ENCODE measurements at regions not wholly inside any gene's neighbourhood (a gene's known extent, or its start where the extent isn't known, plus 50 kb on each side); places are given as distances from the start of the nearest gene placed in this dataset.
"Not testable (repeated sequence)": the region's sequence is repeated elsewhere in the genome, so short reads cannot be mapped to it uniquely, and the experiment has no call there.

DNA sequence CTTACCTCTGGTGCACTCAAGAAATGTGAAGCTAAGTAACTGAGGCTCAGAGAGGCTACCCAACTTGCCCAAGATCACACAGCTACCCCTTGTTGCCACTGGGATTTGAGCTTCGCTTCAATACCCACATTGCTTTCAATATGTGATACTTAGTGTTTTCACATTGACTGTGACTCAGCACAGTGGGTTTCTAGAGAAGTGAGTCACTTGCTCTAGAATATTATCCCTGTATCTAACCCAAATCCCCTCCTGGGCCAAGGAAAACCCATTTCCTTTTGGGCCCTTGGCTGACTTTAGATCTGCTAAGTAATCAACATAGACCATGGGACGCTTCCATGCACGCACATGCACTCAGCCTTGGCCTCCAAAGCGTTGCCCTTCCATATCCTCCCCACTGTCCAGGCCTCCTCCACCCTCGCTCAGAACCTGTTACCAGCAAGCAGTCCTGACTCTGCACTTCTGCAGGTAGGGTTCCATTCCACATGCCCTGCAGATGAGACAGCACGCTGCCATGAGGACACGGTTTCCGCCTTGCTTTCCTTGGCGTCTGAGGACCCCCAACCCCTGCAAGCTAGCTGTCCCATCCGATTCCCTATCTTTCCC lies 87.7 kb upstream of the CHST15 start:
- peak; percentile 50 for DNase-seq (ENCODE audit: low read depth)

DNA sequence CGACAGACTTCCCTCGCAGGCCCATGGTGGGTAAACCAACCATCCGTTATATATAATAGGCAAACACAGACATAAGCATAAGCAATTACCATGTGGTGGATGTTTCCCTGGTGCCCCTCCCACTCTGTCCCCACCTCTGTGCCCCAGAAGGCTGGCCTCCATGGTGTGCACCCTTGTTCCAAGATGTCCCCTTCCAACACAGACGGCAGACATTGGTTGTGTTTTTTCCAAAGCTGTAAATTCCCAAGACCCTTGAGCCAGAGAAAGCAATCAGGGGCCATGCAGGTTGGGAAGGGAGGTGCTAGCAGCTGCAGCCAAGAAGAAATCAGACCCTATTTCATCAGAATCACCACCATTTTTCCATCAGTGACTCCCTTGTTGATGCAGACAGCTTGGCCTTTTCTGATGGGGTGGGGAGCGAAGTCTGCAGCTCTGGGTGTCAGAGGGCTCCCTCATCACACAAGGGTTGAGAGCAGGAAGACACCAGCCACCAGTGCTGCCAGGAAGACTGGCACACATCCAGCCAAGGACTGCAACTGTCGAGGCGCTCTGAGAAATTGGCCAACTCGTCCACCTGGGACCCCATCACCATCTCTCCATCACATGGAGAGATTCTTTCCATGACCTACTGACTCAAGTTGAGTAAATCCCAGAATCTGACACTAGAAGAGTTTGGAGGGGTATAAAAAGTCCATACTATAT lies 86.8 kb upstream of the CHST15 start:
- DNase-seq (ENCODE audit: low read depth), result no peak

DNA sequence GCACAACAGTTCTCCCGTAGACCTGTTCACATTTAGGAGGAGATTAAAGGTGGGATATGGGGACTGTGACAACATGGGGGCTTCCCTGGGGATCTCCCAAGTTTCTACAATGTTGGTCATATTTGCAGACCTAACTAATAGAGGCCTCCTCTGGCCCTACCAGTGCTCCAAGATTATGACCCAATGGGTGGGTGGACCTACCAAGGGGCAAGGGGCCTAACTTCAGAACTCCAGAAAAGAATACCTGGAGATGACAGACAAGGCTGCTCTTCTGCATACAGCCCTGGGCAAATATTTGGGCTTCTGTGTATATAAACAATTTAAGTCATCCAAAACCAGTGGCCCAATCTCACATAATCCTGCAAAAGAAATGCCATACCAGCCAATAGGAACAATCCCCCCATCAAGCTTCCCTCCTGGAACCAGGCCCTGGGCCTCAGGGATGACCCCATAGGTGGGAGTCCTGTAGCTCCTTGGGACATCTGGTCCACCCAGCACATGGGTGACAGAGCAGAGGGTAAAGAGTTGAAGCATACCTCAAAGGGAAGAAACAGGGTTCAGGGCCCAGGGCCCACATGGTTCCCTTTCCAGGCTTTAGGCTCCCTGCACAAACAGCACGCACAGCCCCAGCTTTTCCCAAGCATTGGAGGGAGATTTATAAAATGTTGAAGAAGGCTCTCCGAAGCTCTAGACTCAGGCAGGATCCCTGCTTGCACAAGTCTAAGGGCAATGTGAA lies 86.1 kb upstream of the CHST15 start:
- DNase-seq (ENCODE audit: low read depth), result no peak

DNA sequence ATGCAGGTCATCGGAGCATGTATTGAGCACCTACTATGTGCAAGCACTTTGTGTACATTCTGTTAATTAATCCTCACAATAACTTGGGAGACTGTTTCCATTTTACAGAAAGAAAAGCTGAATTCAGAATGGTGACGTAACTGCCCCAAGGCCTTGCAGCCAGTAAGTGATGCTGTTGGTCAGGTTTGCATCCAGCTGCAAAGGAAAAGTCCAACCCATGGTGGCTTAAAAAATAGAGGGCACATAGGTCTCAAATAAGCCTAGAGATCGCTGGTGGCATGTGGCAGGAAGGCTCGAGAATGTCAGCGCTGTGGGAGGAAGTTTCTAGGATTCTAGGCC lies 83.8 kb upstream of the CHST15 start:
- DNase-seq (ENCODE audit: low read depth), result no peak

DNA sequence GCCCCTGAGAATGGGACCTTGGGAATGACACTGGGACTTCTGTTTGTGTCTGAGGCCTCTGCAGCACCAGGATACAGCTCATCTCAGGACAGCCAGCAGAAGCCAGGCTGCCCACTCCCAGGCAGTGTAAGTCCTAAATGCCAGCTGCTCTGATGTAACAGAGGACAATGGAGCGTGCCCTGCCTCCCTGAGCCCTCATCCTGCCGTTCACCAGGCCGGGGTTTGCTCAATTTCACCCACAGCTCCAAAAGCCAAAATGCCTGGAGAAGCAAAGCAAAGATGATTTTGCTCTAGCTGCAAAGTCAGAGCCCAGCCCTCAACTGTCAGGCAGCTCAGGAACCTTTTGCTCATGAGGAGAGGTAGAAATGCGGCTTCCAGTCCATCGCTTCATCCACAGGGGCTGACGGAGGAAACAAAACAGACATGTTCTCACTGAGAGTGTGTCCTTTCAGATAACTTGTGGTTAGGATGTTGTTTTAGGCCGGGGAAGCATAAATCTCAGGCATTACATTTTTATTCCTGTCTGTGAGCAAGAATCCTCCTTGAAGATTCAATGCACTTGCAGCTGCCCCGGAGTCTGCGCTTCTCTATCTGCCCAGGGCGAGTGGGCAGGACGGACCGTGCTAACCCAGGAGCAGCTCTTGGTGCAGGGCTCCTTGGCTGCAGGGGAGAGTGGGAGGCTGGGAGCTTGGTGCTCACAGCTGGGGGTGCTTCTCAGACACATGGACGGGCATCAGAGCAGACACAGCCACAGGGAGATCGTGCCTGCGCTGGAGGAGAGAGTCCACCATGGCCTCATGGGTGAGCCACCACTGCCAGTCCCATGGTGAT lies 83.2 kb upstream of the CHST15 start:
- DNase-seq (ENCODE audit: low read depth), result peak; percentile 73

DNA sequence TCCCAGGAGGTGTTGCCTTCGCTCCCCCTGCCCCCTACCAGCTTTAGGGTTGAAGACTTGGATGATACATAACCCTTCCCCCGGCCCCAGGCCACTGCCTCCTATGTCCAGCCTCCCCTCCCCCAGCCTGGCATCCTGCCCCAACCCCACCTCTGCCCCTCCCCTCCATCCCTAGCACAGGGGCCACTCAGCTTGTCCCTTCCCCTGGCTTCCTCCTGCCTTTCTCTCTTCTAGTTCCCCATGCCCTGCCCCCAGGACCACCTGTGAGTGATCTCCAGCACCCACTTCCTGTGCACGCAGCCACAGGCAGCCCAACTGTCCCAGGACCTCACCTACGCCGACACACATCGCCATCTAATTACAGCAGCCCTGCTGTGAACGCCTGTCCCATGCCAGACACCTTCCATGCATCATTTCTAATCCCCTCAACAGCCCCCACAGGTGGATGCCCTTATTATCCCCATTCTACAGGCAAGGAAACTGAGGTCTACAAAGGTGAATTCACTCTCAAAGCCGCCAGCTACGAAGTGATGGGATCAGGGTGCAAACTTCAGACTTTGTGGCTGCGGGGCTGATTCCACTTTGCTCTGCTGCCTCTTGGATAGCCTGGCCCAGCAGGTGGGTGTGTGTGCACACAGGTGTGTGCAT lies 82.4 kb upstream of the CHST15 start:
- no peak for DNase-seq (ENCODE audit: low read depth)

DNA sequence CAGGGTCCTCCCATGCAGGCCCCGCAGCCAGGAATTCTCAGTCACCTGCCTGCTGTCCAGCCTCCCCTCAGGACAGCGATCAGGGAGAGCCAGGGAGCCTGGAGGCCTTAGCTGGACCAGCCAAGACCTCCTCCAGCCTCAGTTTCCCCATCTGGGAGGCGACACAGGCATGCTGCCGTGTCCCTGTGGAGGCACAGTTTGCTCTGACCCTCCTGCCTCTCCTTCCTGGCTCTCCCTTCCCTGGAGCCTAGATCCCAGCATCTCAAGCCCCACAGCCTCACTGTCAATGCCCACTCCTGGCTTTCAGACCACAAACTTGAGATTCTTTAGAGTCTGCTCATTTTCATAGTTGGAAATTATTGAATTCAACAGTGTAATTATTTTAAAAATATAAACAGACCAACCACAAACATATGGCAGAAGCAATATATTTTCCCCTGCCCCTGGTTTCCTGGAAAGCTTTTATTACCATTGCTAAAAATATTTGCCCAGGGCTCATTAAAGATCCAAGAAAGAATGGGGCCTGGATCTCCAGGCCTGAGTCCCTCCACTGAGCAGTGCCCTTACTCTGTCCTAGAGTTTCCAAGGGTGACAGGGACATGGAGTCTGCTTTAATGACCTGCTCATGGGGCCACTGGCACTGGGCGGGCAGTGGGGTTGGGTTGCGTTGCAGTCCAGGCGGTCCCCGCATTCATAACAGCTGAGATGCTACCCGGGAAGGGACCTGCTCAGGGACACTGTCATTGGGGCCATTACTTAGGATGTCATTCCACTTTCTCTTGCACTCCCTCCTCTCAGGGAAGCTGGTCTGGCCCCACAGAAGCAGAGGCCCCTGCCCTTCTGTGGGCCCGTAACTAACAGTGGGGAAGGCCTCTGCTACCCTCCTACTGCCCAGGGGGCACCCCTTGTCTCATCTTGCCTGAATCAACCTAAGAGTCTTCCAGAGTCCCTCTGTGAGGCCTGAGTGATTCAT lies 81.6 kb upstream of the CHST15 start:
- no peak for DNase-seq (ENCODE audit: low read depth)

DNA sequence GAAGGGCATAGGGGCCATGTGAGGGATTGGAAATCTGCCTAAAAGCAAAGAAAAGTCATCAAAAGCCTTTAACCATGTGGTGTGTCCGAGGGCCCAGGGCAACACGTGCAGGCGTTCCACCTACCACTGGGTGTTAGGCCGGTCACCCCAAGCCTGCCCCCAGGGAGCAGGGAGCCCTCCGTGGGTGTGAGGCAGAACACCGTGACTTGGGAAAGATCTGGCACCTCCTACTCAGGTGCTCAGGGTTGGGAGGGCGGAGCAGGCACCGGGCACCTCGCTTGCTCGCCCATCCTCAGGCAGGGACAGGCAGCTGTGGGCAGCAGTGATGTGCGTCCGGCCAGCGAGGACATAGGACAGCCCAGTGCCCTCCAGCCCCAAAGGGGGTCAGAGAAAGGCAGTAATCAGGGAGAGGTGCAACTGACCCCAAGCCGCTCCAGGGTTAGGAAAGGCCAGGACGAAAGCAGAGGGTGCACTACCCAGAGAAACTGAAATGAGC lies 80.7 kb upstream of the CHST15 start:
- no peak for DNase-seq (ENCODE audit: low read depth)

DNA sequence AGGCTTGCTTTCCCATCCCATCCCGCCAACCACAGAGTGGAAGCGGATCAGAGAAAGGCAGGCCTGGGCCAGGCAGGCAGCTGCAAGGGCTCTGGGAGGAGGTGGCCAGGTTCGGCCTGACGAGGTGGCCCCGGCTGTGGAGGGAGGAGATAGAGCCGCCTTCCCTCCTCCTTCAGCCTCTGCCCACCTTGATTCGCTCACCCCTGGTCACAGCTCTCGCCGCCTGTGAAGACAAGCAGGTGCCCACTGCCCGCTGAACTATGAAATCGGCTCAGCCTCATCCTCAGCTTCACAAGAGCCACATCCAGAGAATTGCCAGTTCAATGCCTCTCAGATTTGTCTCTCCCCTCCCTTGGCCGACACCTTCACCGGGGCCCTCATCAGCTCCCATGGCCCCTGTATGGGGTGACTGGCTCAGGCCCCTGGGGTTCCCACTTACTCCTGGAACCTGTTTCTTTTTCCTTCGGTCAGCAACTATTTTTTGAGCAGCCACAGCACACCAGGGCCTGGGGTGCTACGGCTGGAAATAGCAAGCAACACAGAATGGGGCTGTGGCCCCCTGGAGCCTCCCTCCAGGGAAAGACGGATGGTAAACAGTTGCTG lies 80.0 kb upstream of the CHST15 start:
- no peak for DNase-seq (ENCODE audit: low read depth)

DNA sequence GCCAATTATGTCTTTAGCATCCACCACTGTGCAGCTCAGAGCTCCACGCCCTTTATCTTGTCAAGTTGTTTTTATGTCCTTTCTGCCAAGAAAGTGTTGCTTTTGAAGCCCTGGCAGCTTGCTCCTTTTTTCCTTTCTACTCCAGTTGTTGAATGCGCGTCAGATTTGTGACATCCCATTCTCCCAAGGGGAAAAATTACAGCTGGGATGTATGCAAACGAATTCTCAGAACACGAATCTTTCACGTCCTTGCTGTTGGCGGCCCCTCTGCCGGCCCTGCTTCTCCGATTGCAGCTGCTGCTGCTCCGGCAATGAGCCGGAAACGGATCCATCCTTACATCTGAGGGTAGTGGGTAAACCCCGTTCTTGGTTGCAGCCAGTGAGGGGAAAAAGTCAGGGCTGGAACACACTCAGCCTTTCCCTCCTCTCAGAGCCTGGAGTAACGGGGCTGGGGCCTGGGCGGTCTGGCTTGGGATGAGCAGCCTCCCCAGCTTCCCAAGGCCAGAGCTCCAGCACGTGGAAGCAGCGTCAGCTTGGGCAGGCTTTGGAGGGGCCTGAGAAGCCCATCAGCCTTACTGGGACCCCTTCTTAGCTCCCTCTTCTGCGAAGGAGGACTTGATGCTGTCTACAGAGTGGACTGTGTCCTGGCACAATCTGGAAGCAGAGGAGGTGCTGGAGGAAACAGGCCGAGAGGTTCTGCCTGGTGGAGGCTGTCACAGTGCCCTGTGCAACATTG lies 79.0 kb upstream of the CHST15 start:
- no peak for DNase-seq (ENCODE audit: low read depth)

DNA sequence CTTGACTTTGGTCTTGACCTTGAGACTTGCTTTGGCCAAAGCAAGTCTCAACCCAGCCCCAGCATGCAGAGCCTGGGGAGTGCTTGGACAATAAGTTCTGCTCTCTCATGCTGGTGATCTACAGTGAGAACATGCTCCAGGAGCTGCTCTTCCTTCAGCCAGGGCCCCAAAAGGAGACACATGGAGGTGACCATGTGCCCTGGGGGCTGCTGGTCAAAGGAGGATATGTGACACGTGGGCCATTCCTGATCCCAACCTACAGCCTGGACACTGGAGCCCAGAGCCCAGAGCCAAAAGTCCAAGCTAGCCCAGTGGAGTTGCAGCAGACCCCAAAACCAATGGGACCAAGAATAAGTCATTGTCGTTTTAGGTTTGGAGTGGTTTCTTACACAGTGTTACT lies 78.2 kb upstream of the CHST15 start:
- DNase-seq (ENCODE audit: low read depth), result no peak

DNA sequence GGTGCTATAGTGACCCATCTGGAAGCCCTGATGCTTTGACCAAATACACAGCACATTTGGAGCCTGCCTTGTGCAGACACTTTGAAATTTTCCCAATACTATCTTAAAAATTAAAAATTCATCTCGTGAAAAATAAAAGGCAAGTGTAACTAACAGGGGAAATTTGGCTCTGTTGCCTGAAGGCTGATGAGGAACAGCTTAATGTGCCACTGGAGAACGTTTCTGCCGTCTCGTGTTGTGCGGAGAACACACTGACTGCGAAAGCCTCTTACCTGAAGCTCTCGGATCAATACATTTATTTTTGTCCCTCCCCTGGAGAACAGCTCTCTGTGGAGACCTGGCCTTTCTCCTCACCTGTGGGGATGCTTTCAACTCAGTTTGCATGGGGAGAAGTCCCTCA lies 77.2 kb upstream of the CHST15 start:
- DNase-seq (ENCODE audit: low read depth), result no peak

DNA sequence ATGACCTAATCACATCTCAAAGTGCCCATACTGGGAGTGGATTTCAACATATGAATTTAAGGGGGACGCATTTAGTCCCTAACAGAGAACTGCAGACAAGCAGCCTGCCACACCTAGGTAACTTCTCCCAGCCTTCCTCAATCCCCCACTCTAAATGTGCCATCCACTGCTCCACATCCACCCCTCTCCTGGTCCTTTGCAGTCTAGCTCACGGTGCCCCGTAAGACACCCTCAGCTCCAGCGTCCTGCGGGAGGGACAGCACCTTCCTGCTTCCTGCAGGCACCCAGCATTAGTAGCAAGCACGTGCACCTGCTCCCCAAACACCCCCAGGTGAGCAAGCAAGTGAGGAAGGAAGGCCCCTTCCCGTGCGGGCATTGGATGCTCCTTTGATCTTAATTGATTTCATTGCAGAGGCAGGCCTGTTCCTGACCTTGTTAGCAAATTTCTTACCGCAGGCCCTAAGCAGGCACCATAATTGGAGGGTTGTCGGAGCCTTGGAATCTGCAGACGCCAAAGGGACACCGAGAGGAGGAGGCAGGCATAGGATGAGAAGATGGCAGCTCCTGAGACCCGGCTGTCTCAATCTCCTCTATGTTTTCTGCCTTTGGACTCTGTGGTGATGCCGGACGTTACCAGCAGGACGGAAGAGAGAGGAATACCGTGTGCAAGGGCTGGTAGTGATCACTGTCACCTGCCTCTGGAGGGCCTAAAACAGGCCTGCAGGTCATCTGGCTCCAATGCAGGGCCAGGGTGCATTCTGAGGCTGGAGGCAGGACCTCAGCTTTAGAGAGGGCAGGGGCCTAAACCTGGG lies 75.8 kb upstream of the CHST15 start:
- no peak for DNase-seq (ENCODE audit: low read depth)

DNA sequence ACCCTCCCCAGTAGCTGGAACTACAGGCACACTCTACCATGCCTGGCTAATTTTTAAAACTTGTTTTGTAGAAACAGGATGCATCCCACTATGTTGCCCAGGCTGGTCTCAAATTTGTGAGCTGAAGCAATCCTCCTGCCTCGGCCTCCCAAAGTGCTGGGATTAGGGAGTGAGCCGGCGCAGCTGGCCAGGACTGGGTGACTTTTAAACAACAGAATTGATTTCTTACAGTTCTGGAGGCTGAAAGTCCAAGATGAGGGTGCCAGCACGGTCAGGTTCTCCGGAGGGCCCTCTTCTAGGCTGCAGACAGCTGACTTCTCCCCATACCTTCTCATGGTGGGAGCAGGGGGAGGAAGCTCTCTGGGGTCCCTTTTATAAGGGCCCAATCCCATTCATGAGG lies 75.2 kb upstream of the CHST15 start:
- DNase-seq (ENCODE audit: low read depth), result no peak

DNA sequence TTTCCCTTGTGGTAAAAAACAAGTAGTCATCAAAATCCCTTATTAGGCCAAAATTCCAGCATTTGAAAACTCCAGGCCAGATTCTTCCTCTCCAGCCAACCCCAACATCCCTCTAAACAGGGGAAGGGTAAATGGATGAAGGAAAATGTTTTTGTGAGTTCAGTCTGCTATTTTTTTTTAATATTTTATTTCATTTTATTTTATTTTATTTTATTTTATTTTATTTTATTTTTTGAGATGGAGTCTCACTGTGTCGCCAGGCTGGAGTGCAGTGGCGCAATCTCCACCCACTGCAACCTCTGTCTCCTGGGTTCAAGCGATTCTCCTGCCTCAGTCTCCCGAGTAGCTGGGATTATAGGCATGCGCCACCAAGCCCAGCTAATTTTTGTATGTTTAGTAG lies 74.5 kb upstream of the CHST15 start:
- DNase-seq (ENCODE audit: low read depth), result not testable (repeated sequence)

DNA sequence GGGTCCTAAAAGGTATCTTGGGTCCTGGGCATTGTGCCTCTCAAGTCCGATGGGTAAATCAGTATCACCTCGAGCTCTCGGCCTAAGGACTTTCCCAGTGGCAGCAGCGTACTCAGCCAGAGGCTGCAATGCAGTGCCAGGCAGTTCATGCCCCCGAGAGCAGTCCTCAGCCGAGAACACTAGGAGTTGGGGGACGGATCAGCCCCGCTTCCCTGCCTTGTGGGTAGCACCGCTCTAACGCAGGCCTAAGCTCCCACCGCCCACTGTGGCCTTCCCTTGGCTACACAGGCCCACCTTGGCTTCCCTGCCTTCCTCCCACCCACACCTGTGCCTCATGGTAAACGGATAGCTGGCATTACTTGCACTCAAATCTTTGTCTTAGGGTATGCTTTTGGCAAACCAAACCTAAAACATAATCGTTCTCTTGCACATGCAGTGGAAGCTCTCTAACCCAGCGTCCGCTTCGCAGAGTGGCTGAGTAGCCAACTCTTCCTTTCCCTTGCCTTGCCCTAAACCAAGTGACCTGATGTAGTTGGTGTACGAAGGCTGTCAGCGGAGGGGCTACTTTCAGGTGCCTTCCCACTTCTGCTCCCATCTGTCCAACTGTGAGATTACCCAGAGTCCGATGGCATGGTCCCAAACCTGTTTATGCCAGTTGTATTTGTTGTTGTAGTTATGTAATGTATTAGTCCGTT lies 73.2 kb upstream of the CHST15 start:
- no peak for DNase-seq (ENCODE audit: low read depth)

DNA sequence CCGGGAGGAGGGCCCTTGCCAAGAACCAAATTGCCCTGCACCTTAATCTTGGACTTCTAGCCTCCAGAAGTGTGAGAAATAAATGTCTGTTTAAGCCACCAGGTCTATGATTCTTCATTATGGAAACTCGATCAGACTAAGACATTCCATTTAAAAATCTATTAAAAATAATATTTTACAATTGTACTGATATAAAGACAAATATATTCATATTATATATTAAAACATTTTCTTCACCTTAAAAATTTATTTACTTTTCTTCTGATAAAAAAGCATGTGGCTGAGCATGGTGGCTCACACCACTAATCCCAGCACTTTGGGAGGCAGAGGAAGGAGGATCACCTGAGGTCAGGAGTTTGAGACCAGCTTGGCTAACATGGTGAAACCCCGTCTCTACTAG lies 72.4 kb upstream of the CHST15 start:
- no peak for DNase-seq (ENCODE audit: low read depth)

DNA sequence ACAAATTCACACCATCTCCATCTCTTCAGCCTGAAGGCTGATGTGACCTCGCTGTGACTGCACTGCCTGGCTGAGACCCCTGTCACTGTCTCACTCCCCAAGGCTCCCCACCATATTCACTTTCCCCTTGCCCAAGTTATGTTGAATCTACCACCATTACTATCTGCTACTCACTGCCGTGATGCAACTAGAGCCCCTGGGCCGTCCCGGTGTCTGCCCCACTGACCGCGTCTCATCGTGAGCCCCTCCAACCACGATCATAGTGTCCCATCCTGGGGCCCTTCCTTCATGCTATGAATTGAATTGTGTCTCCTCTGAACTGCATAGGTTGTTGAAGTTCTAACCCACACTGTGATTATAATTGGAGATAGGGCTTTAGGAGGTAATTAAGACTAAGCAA lies 71.9 kb upstream of the CHST15 start:
- no peak for DNase-seq (ENCODE audit: low read depth)
